ENCODE measurements at regions not wholly inside any gene's neighbourhood (a gene's known extent, or its start where the extent isn't known, plus 50 kb on each side); places are given as distances from the start of the nearest gene placed in this dataset.

DNA sequence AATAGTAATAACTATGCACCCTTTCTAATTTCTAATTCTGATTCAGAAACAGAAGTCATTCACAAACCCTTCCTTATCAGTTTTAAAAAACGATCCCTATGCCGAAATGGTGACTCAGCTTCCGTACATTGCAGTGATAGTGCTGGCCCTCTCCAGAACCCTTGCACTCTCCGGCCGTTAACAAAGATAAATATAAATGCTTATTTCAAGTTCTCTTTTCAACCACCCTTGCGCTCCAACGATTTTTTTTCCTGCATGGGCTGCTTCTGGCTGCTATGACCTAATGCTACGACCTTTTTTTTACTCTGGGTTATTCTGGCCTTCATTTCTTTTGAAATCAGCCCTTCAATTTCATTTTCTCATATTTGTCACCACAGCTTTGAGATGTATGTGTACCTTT, 646.2 kb downstream of the NTRK3 start:
- TF ChIP-seq TCF7L2 (IDR thresholded peaks at IDR 0.05; ENCODE audit: low read depth, low read length) = no peak
- no peak for TF ChIP-seq SIN3A (IDR thresholded peaks at IDR 0.05; ENCODE audit: borderline replicate concordance, insufficient read depth, low read depth, low read length)
- TF ChIP-seq POLR2AphosphoS5 (IDR thresholded peaks at IDR 0.05; ENCODE audit: low read depth, low read length) = no peak
- TF ChIP-seq, protein P1, sequence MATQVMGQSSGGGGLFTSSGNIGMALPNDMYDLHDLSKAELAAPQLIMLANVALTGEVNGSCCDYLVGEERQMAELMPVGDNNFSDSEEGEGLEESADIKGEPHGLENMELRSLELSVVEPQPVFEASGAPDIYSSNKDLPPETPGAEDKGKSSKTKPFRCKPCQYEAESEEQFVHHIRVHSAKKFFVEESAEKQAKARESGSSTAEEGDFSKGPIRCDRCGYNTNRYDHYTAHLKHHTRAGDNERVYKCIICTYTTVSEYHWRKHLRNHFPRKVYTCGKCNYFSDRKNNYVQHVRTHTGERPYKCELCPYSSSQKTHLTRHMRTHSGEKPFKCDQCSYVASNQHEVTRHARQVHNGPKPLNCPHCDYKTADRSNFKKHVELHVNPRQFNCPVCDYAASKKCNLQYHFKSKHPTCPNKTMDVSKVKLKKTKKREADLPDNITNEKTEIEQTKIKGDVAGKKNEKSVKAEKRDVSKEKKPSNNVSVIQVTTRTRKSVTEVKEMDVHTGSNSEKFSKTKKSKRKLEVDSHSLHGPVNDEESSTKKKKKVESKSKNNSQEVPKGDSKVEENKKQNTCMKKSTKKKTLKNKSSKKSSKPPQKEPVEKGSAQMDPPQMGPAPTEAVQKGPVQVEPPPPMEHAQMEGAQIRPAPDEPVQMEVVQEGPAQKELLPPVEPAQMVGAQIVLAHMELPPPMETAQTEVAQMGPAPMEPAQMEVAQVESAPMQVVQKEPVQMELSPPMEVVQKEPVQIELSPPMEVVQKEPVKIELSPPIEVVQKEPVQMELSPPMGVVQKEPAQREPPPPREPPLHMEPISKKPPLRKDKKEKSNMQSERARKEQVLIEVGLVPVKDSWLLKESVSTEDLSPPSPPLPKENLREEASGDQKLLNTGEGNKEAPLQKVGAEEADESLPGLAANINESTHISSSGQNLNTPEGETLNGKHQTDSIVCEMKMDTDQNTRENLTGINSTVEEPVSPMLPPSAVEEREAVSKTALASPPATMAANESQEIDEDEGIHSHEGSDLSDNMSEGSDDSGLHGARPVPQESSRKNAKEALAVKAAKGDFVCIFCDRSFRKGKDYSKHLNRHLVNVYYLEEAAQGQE (IDR thresholded peaks at IDR 0.05; ENCODE audit: insufficient read depth in 1 of 2, low read depth in 2 of 2, low read length in 1 of 2) = no peak
- TF ChIP-seq, protein P2, sequence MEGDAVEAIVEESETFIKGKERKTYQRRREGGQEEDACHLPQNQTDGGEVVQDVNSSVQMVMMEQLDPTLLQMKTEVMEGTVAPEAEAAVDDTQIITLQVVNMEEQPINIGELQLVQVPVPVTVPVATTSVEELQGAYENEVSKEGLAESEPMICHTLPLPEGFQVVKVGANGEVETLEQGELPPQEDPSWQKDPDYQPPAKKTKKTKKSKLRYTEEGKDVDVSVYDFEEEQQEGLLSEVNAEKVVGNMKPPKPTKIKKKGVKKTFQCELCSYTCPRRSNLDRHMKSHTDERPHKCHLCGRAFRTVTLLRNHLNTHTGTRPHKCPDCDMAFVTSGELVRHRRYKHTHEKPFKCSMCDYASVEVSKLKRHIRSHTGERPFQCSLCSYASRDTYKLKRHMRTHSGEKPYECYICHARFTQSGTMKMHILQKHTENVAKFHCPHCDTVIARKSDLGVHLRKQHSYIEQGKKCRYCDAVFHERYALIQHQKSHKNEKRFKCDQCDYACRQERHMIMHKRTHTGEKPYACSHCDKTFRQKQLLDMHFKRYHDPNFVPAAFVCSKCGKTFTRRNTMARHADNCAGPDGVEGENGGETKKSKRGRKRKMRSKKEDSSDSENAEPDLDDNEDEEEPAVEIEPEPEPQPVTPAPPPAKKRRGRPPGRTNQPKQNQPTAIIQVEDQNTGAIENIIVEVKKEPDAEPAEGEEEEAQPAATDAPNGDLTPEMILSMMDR (IDR thresholded peaks at IDR 0.05) = no peak
- ChIA-PET CTCF (no interaction called here), POLR2A (no interaction called here)
- in situ Hi-C loops (cut with HindIII; ENCODE audit: low pct_unique_long_range_greater_than_20kb, low sequenced_read_pairs) = no loop called here
- Histone ChIP-seq H3K36me3 (ENCODE audit: control insufficient read depth, insufficient read depth, low read length) (no peaks in the 10 kb centered on the region), H3K9me3 (ENCODE audit: control insufficient read depth, insufficient read depth, low read depth, low read length) (no peaks in the 10 kb centered on the region), H3K27me3 (ENCODE audit: control insufficient read depth, insufficient read depth, low read length) (no peaks in the 10 kb centered on the region), H3K4me1 (ENCODE audit: control insufficient read depth, insufficient read depth, low read length) (no peaks in the 10 kb centered on the region), H3K27ac (ENCODE audit: low read length) (no peak overlapping the region), H3K4me3 (ENCODE audit: low read depth in 2 of 2, low read length in 2 of 2) (no peak overlapping the region)
- BruUV-seq (replicated peaks) = no TSS peak
- ATAC-seq (no peak), DNase-seq (ENCODE audit: low read depth, low spot score) (no peak)
- intact Hi-C loops (cut with micrococcal nuclease; ENCODE audit: unreplicated experiment) = no loop called here

DNA sequence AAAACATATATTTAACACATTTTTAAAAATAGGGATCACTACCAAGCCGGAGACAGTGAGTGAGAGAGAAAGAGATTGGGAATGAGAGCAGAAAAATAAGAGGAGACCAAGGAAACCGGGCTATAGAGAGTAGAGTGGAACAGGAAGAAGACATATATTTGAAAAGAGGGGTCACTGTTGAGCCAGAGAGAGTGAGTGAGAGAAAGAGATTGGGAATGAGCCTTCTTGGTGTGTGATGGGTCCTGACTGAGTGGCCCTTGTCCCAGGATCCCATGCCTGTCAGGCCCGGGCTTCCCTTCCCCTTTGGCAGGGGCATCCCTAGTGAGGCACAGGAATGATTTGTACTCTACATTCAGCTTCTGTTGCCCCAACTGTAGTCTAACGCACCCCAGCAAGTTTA, 646.6 kb downstream of the NTRK3 start:
- ChIA-PET CTCF (no interaction called here), POLR2A (no interaction called here)
- intact Hi-C loops (cut with micrococcal nuclease; ENCODE audit: unreplicated experiment) (no loop called here), in situ Hi-C loops (cut with HindIII; ENCODE audit: low pct_unique_long_range_greater_than_20kb, low sequenced_read_pairs) (no loop called here)
- TF ChIP-seq, protein P2 (IDR thresholded peaks at IDR 0.05) = no peak
- TF ChIP-seq, protein P1 (IDR thresholded peaks at IDR 0.05; ENCODE audit: insufficient read depth in 1 of 2, low read depth in 2 of 2, low read length in 1 of 2) = no peak
- TF ChIP-seq POLR2AphosphoS5 (IDR thresholded peaks at IDR 0.05; ENCODE audit: low read depth, low read length) (no peak), SIN3A (IDR thresholded peaks at IDR 0.05; ENCODE audit: borderline replicate concordance, insufficient read depth, low read depth, low read length) (no peak), TCF7L2 (IDR thresholded peaks at IDR 0.05; ENCODE audit: low read depth, low read length) (no peak)
- H3K27ac ChIP-seq (ENCODE audit: low read length) = no peak overlapping the region
- no peaks in the 10 kb centered on the region for H3K36me3 ChIP-seq (ENCODE audit: control insufficient read depth, insufficient read depth, low read length)
- H3K4me1 ChIP-seq (ENCODE audit: control insufficient read depth, insufficient read depth, low read length) = no peaks in the 10 kb centered on the region
- H3K9me3 ChIP-seq (ENCODE audit: control insufficient read depth, insufficient read depth, low read depth, low read length) = no peaks in the 10 kb centered on the region
- H3K4me3 ChIP-seq (ENCODE audit: low read depth in 2 of 2, low read length in 2 of 2) = no peak overlapping the region
- DNase-seq (ENCODE audit: low read depth, low spot score) = no peak
- ATAC-seq = no peak
- BruUV-seq (replicated peaks) = no TSS peak
- H3K27me3 ChIP-seq (ENCODE audit: control insufficient read depth, insufficient read depth, low read length) = no peaks in the 10 kb centered on the region
